ENCODE measurements at regions not wholly inside any gene's neighbourhood (a gene's known extent, or its start where the extent isn't known, plus 50 kb on each side); places are given as distances from the start of the nearest gene placed in this dataset.

DNA sequence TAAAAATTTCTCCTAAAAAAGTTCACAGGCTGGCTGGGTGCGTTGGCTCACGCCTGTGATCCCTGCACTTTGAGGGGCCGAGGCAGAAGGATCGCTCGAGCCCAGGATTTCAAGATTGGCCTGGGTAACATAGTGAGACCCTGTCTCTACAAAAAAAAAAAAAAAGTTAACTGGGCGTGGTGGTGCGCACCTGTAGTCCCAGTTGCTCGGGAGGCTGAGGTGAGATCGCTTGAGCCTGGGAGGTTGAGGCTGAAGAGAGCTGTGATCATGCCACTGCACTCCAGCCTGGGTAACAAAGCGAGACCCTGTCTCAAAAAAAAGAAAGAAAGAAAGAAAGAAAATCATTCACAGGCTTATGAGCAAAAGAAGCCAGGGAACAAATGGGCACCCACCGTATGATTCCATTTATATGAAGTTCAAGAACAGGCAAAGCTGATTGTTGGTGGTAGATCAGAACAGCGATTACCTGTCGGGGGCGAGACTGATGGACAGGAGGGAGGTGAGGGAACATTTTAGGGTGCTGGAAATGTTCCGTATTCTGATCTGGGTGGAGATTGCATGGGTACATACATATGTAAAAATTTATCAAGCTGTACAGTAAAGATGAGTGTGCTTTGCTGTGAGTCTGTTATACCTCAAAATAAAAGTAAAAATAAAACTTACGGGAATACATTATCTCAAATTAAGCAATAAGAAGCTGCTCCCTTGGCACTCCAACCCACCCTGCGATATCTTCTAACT lies 77.1 kb downstream of the FGD2 start:
- TF ChIP-seq GATA2 (IDR thresholded peaks at IDR 0.05; ENCODE audit: low read depth, low read length) (no peak), GATA3 (IDR thresholded peaks at IDR 0.05; ENCODE audit: low read depth, low read length) (no peak)

Data from SH-SY5Y (cell line).